ENCODE measurements at regions not wholly inside any gene's neighbourhood (a gene's known extent, or its start where the extent isn't known, plus 50 kb on each side); places are given as distances from the start of the nearest gene placed in this dataset.

DNA sequence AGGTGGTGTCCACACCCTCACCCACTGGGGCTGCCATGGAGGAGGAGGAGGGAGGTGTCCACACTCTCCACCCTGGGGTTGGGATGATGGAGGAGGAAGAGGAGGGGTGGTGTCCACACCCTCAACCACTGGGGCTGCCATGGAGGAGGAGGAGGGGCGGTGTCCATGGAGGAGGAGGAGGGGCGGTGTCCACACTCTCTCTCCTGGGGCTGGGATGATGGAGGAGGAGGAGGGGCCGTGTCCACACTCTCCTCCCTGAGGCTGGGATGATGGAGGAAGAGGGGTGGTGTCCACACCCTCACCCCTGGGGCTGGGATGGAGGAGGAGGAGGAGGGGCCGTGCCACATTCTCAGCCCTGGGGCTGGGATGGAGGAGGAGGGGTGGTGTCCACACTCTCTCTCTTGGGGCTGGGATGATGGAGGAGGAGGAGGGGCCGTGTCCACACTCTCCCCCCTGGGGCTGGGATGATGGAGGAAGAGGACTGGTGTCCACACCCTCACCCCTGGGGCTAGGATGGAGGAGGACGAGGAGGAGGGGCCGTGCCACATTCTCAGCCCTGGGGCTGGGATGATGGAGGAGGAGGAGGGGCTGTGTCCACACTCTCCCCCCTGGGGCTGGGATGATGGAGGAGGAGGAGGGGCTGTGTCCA is 231.7 kb downstream of the CRLF2 start:
- TF ChIP-seq, protein P1, sequence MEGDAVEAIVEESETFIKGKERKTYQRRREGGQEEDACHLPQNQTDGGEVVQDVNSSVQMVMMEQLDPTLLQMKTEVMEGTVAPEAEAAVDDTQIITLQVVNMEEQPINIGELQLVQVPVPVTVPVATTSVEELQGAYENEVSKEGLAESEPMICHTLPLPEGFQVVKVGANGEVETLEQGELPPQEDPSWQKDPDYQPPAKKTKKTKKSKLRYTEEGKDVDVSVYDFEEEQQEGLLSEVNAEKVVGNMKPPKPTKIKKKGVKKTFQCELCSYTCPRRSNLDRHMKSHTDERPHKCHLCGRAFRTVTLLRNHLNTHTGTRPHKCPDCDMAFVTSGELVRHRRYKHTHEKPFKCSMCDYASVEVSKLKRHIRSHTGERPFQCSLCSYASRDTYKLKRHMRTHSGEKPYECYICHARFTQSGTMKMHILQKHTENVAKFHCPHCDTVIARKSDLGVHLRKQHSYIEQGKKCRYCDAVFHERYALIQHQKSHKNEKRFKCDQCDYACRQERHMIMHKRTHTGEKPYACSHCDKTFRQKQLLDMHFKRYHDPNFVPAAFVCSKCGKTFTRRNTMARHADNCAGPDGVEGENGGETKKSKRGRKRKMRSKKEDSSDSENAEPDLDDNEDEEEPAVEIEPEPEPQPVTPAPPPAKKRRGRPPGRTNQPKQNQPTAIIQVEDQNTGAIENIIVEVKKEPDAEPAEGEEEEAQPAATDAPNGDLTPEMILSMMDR (conservative IDR thresholded peaks at IDR 0.05; ENCODE audit: low read depth, low read length): no peak
- TF ChIP-seq EZH2 (IDR thresholded peaks at IDR 0.05; ENCODE audit: borderline replicate concordance, low read depth, low read length, poor library complexity, severe bottlenecking): no peak

All from A673 (cell line).